SK-N-MC (cell line): ENCODE measurements at regions not wholly inside any gene's neighbourhood (a gene's known extent, or its start where the extent isn't known, plus 50 kb on each side); places are given as distances from the start of the nearest gene placed in this dataset.

ENCODE experiments used
- EZH2 ChIP-seq: fragments of 200-600 bp; sonication (generic); IDR thresholded peaks from one replicate; pipeline ENCODE4 v1.6.1; 2017; ENCODE audit warnings: antibody characterized with exemption
- POLR2AphosphoS5 ChIP-seq: IDR thresholded peaks from 2 replicates; pipeline ENCODE4 v1.6.1; 2012; ENCODE audit warnings: mild to moderate bottlenecking, low read depth, low read length, borderline replicate concordance

- TF ChIP-seq POLR2AphosphoS5 (no peak), EZH2 (no peak)
These were observed 398.4 kb downstream of the TBC1D32 start for GRCh38 chr6:120935908-120936307.
